IgD-negative memory B cell (primary cell): ENCODE measurements at regions not wholly inside any gene's neighbourhood (a gene's known extent, or its start where the extent isn't known, plus 50 kb on each side); places are given as distances from the start of the nearest gene placed in this dataset.

Experiments used
- H3K27ac Mint-ChIP-seq, 3 donors: one replicate each; pipeline ENCODE4 v1.8.0; 2020 to 2022; ENCODE audit warnings: mild to moderate bottlenecking in 3 of 3, mixed read lengths in 3 of 3, moderate library complexity in 1 of 3
- H3K27me3 Mint-ChIP-seq: one replicate; pipeline ENCODE4 v1.8.0; 2021; ENCODE audit warnings: mixed read lengths
- H3K36me3 Mint-ChIP-seq: one replicate; pipeline ENCODE4 v1.8.0; 2020; ENCODE audit warnings: mild to moderate bottlenecking, mixed read lengths
- H3K4me1 Mint-ChIP-seq, 3 donors: one replicate each; pipeline ENCODE4 v1.8.0; 2020 to 2022; ENCODE audit warnings: mixed read lengths in 3 of 3, mild to moderate bottlenecking in 1 of 3
- H3K4me3 Mint-ChIP-seq, 4 donors: one replicate each; pipeline ENCODE4 v1.8.0; 2020 to 2022; ENCODE audit warnings: mild to moderate bottlenecking in 4 of 4, mixed read lengths in 4 of 4, moderate library complexity in 3 of 4
- H3K9me3 Mint-ChIP-seq, 3 donors: one replicate each; pipeline ENCODE4 v1.8.0; 2020 to 2021; ENCODE audit warnings: mixed read lengths in 3 of 3, mild to moderate bottlenecking in 1 of 3

- Mint-ChIP-seq H3K4me3 (no peak overlapping the region), H3K36me3 (no peaks in the 10 kb centered on the region), H3K4me1 (no peaks in the 10 kb centered on the region), H3K9me3 (no peaks in the 10 kb centered on the region), H3K27ac (peak overlapping the region in 1 of 3 donors; percentile 34), H3K27me3 (peaks cover 5% of the 10 kb centered on the region)
Observed at GRCh38 chr17:33352526-33352925, 59.4 kb upstream of the ASIC2 start.

GRCh38 chr17:33356266-33356665 is 63.2 kb upstream of the ASIC2 start:
- Mint-ChIP-seq H3K4me1 (no peaks in the 10 kb centered on the region), H3K4me3 (no peak overlapping the region), H3K9me3 (peaks cover 0 to 2% (median 0%) of the 10 kb centered on the region in 3 donors), H3K27ac (no peak overlapping the region), H3K36me3 (no peaks in the 10 kb centered on the region), H3K27me3 (peaks cover 5% of the 10 kb centered on the region)

- Mint-ChIP-seq H3K4me1 (no peaks in the 10 kb centered on the region), H3K9me3 (peaks cover 2 to 9% (median 7%) of the 10 kb centered on the region in 3 donors), H3K36me3 (no peaks in the 10 kb centered on the region), H3K27me3 (peaks cover 7% of the 10 kb centered on the region), H3K27ac (no peak overlapping the region), H3K4me3 (no peak overlapping the region)
Observed at GRCh38 chr17:33363475-33363874, 70.4 kb upstream of the ASIC2 start.

- no peak overlapping the region for H3K27ac Mint-ChIP-seq
- no peak overlapping the region for H3K4me3 Mint-ChIP-seq
- peaks cover 3% of the 10 kb centered on the region for H3K27me3 Mint-ChIP-seq
- H3K4me1 Mint-ChIP-seq: no peaks in the 10 kb centered on the region
- no peaks in the 10 kb centered on the region for H3K36me3 Mint-ChIP-seq
- peaks cover 2 to 7% (median 7%) of the 10 kb centered on the region in 3 donors for H3K9me3 Mint-ChIP-seq
Observed at GRCh38 chr17:33366960-33367359, 73.9 kb upstream of the ASIC2 start.

GRCh38 chr17:33369149-33369548 is 76.1 kb upstream of the ASIC2 start:
- Mint-ChIP-seq H3K4me3 (no peak overlapping the region), H3K4me1 (no peaks in the 10 kb centered on the region), H3K36me3 (no peaks in the 10 kb centered on the region), H3K9me3 (peaks cover 2 to 7% (median 7%) of the 10 kb centered on the region in 3 donors), H3K27ac (no peak overlapping the region), H3K27me3 (peaks cover 3% of the 10 kb centered on the region)

GRCh38 chr17:33369876-33370275 is 76.8 kb upstream of the ASIC2 start:
- Mint-ChIP-seq H3K27me3 (peaks cover 2% of the 10 kb centered on the region), H3K9me3 (peaks cover 0 to 4% (median 0%) of the 10 kb centered on the region in 3 donors), H3K27ac (no peak overlapping the region), H3K4me1 (no peaks in the 10 kb centered on the region), H3K4me3 (no peak overlapping the region), H3K36me3 (no peaks in the 10 kb centered on the region)

- no peak overlapping the region for H3K4me3 Mint-ChIP-seq
- peaks cover 1% of the 10 kb centered on the region for H3K27me3 Mint-ChIP-seq
- no peaks in the 10 kb centered on the region for H3K4me1 Mint-ChIP-seq
- H3K9me3 Mint-ChIP-seq: no peaks in the 10 kb centered on the region
- no peak overlapping the region for H3K27ac Mint-ChIP-seq
- H3K36me3 Mint-ChIP-seq: no peaks in the 10 kb centered on the region
Observed at GRCh38 chr17:33370401-33370800, 77.3 kb upstream of the ASIC2 start.

- H3K4me1 Mint-ChIP-seq: no peaks in the 10 kb centered on the region
- no peak overlapping the region for H3K4me3 Mint-ChIP-seq
- H3K9me3 Mint-ChIP-seq: no peaks in the 10 kb centered on the region
- H3K27ac Mint-ChIP-seq: no peak overlapping the region
- H3K27me3 Mint-ChIP-seq: peaks cover 1% of the 10 kb centered on the region
- H3K36me3 Mint-ChIP-seq: no peaks in the 10 kb centered on the region
Observed at GRCh38 chr17:33371377-33371776, 78.3 kb upstream of the ASIC2 start.

GRCh38 chr17:33373273-33373672 is 80.2 kb upstream of the ASIC2 start:
- H3K27me3 Mint-ChIP-seq: no peaks in the 10 kb centered on the region
- H3K9me3 Mint-ChIP-seq: no peaks in the 10 kb centered on the region
- no peak overlapping the region for H3K27ac Mint-ChIP-seq
- no peaks in the 10 kb centered on the region for H3K4me1 Mint-ChIP-seq
- no peak overlapping the region for H3K4me3 Mint-ChIP-seq
- H3K36me3 Mint-ChIP-seq: no peaks in the 10 kb centered on the region

- Mint-ChIP-seq H3K9me3 (no peaks in the 10 kb centered on the region), H3K4me3 (no peak overlapping the region), H3K27me3 (no peaks in the 10 kb centered on the region), H3K4me1 (no peaks in the 10 kb centered on the region), H3K36me3 (no peaks in the 10 kb centered on the region), H3K27ac (no peak overlapping the region)
Observed at GRCh38 chr17:33375103-33375502, 82.0 kb upstream of the ASIC2 start.

GRCh38 chr17:33375783-33376182 is 82.7 kb upstream of the ASIC2 start:
- Mint-ChIP-seq H3K4me1 (no peaks in the 10 kb centered on the region), H3K27ac (no peak overlapping the region), H3K4me3 (no peak overlapping the region), H3K9me3 (no peaks in the 10 kb centered on the region), H3K27me3 (no peaks in the 10 kb centered on the region), H3K36me3 (no peaks in the 10 kb centered on the region)

GRCh38 chr17:33377837-33378595 is 84.9 kb upstream of the ASIC2 start:
- no peaks in the 10 kb centered on the region for H3K4me1 Mint-ChIP-seq

GRCh38 chr17:33381201-33381600 is 88.1 kb upstream of the ASIC2 start:
- Mint-ChIP-seq H3K4me3 (no peak overlapping the region), H3K27me3 (no peaks in the 10 kb centered on the region), H3K36me3 (peaks cover 2% of the 10 kb centered on the region), H3K9me3 (no peaks in the 10 kb centered on the region), H3K27ac (no peak overlapping the region), H3K4me1 (no peaks in the 10 kb centered on the region)

More at GRCh38 chr17:33377837-33378595, 84.9 kb upstream of the ASIC2 start:
- H3K4me3 Mint-ChIP-seq: no peak overlapping the region
- H3K27ac Mint-ChIP-seq: no peak overlapping the region
- H3K9me3 Mint-ChIP-seq: no peaks in the 10 kb centered on the region
- H3K36me3 Mint-ChIP-seq: no peaks in the 10 kb centered on the region
- H3K27me3 Mint-ChIP-seq: no peaks in the 10 kb centered on the region

- Mint-ChIP-seq H3K36me3 (peaks cover 2% of the 10 kb centered on the region), H3K27me3 (no peaks in the 10 kb centered on the region), H3K9me3 (no peaks in the 10 kb centered on the region), H3K4me3 (no peak overlapping the region), H3K27ac (no peak overlapping the region), H3K4me1 (no peaks in the 10 kb centered on the region)
Observed at GRCh38 chr17:33383488-33384023, 90.5 kb upstream of the ASIC2 start.

- Mint-ChIP-seq H3K9me3 (no peaks in the 10 kb centered on the region), H3K4me3 (no peak overlapping the region), H3K4me1 (no peaks in the 10 kb centered on the region), H3K27me3 (no peaks in the 10 kb centered on the region), H3K36me3 (peaks cover 2% of the 10 kb centered on the region), H3K27ac (no peak overlapping the region)
Observed at GRCh38 chr17:33385133-33385532, 92.0 kb upstream of the ASIC2 start.

- no peaks in the 10 kb centered on the region for H3K27me3 Mint-ChIP-seq
Observed at GRCh38 chr17:33385713-33386112, 92.6 kb upstream of the ASIC2 start.

More at GRCh38 chr17:33385713-33386112, 92.6 kb upstream of the ASIC2 start:
- Mint-ChIP-seq H3K27ac (no peak overlapping the region), H3K4me1 (no peaks in the 10 kb centered on the region), H3K36me3 (peaks cover 2% of the 10 kb centered on the region), H3K9me3 (no peaks in the 10 kb centered on the region), H3K4me3 (no peak overlapping the region)
